ENCODE measurements at regions not wholly inside any gene's neighbourhood (a gene's known extent, or its start where the extent isn't known, plus 50 kb on each side); places are given as distances from the start of the nearest gene placed in this dataset.

GRCh38 chr10:58948303-58948702 lies 228.1 kb upstream of the PHYHIPL start:
- TF ChIP-seq, protein P1, sequence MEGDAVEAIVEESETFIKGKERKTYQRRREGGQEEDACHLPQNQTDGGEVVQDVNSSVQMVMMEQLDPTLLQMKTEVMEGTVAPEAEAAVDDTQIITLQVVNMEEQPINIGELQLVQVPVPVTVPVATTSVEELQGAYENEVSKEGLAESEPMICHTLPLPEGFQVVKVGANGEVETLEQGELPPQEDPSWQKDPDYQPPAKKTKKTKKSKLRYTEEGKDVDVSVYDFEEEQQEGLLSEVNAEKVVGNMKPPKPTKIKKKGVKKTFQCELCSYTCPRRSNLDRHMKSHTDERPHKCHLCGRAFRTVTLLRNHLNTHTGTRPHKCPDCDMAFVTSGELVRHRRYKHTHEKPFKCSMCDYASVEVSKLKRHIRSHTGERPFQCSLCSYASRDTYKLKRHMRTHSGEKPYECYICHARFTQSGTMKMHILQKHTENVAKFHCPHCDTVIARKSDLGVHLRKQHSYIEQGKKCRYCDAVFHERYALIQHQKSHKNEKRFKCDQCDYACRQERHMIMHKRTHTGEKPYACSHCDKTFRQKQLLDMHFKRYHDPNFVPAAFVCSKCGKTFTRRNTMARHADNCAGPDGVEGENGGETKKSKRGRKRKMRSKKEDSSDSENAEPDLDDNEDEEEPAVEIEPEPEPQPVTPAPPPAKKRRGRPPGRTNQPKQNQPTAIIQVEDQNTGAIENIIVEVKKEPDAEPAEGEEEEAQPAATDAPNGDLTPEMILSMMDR (IDR thresholded peaks at IDR 0.05): no peak
- no peak for TF ChIP-seq POLR2A (IDR thresholded peaks at IDR 0.05)
- TF ChIP-seq EP300 (IDR thresholded peaks at IDR 0.05): no peak
